ENCODE measurements at regions not wholly inside any gene's neighbourhood (a gene's known extent, or its start where the extent isn't known, plus 50 kb on each side); places are given as distances from the start of the nearest gene placed in this dataset.

DNA sequence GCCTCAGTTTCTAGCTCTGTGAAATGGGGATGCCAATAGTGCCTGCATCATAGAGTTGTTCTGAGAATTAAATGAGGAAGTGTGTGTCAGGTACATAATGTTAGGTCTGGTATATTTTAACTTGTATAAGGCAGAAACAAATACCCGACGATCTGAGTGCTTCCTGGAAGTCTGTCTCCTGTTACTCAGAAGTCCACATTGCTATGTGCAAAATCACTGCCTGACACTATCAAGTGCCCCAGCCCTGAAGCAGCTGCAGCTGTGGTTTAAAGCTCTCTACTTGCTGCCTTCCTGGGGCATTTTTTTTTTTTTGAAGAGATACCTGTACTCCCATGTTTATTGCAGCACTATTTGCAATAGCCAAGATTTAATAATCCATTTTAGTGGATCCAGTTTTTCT, 125.3 kb downstream of the SLC4A3 start:
- Histone ChIP-seq H3K27me3 (no peaks in the 10 kb centered on the region), H3K4me1 (no peaks in the 10 kb centered on the region), H3K4me3 (no peak overlapping the region), H3K9me3 (no peaks in the 10 kb centered on the region), H3K27ac (no peak overlapping the region), H3K36me3 (no peaks in the 10 kb centered on the region)
- intact Hi-C loops (cut with DNase I; ENCODE audit: low total_unique reads), result no loop called here
- DNase-seq (ENCODE audit: low spot score in 2 of 2), result no peak
- TF ChIP-seq POLR2A (IDR thresholded peaks at IDR 0.05) (no peak), POLR2AphosphoS5 (IDR thresholded peaks at IDR 0.05) (no peak)
- TF ChIP-seq, protein P1, sequence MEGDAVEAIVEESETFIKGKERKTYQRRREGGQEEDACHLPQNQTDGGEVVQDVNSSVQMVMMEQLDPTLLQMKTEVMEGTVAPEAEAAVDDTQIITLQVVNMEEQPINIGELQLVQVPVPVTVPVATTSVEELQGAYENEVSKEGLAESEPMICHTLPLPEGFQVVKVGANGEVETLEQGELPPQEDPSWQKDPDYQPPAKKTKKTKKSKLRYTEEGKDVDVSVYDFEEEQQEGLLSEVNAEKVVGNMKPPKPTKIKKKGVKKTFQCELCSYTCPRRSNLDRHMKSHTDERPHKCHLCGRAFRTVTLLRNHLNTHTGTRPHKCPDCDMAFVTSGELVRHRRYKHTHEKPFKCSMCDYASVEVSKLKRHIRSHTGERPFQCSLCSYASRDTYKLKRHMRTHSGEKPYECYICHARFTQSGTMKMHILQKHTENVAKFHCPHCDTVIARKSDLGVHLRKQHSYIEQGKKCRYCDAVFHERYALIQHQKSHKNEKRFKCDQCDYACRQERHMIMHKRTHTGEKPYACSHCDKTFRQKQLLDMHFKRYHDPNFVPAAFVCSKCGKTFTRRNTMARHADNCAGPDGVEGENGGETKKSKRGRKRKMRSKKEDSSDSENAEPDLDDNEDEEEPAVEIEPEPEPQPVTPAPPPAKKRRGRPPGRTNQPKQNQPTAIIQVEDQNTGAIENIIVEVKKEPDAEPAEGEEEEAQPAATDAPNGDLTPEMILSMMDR (IDR thresholded peaks at IDR 0.05), result no peak

DNA sequence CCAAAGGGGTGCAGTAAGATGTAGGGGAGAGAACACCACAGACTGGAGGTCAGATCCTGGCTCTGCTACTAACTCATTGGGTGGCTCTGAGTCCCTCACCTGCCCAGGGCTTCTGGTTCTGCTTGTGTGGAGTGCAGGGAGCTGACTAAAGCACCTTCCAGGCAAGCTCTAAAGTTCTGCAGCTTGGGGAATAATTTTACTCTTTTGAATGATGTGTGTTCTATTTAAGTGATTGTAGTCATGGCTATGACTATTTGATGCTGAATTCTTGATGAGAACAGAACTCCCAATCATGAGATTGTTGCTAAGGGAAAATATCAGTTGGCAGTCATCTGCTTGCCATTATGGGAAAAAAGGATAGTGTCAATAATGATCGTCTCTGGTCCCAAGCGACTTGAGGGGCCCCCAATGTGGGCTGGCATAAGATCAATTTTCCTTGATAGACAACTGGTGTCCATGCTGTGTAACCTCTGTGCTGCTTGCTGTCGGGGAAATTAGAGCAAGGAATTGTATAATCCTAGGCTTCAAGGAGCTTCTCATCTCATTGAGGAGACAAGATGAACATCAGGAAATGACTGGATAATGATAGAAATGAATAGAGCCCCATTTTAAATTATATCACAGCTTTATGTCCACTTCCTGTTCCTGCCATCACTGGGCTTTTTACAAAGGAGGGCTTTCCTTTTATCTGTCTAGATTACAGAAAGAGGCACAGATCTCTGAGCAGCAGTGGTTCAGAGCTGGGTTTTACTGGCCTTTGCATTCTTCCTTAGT, 131.7 kb downstream of the SLC4A3 start:
- H3K27me3 ChIP-seq, result no peaks in the 10 kb centered on the region
- no peaks in the 10 kb centered on the region for H3K36me3 ChIP-seq
- no peaks in the 10 kb centered on the region for H3K9me3 ChIP-seq
- no peaks in the 10 kb centered on the region for H3K4me1 ChIP-seq
- TF ChIP-seq, protein P1 (IDR thresholded peaks at IDR 0.05), result no peak
- TF ChIP-seq POLR2A (IDR thresholded peaks at IDR 0.05) (no peak), POLR2AphosphoS5 (IDR thresholded peaks at IDR 0.05) (no peak)
- no peak for DNase-seq (ENCODE audit: low spot score in 2 of 2)
- no peak overlapping the region for H3K4me3 ChIP-seq
- intact Hi-C loops (cut with DNase I; ENCODE audit: low total_unique reads), result no loop called here
- no peak overlapping the region for H3K27ac ChIP-seq

- no peak overlapping the region for H3K4me3 ChIP-seq
- no peaks in the 10 kb centered on the region for H3K36me3 ChIP-seq
- no peak for DNase-seq (ENCODE audit: low spot score in 2 of 2)
- H3K27ac ChIP-seq, result no peak overlapping the region
- H3K4me1 ChIP-seq, result no peaks in the 10 kb centered on the region
- intact Hi-C loops (cut with DNase I; ENCODE audit: low total_unique reads), result no loop called here
- no peaks in the 10 kb centered on the region for H3K9me3 ChIP-seq
- no peaks in the 10 kb centered on the region for H3K27me3 ChIP-seq
- TF ChIP-seq POLR2A (IDR thresholded peaks at IDR 0.05) (no peak), POLR2AphosphoS5 (IDR thresholded peaks at IDR 0.05) (no peak)
- TF ChIP-seq, protein P1 (IDR thresholded peaks at IDR 0.05), result no peak
Observed at GRCh38 chr2:219759801-219760200, 132.4 kb downstream of the SLC4A3 start.

DNA sequence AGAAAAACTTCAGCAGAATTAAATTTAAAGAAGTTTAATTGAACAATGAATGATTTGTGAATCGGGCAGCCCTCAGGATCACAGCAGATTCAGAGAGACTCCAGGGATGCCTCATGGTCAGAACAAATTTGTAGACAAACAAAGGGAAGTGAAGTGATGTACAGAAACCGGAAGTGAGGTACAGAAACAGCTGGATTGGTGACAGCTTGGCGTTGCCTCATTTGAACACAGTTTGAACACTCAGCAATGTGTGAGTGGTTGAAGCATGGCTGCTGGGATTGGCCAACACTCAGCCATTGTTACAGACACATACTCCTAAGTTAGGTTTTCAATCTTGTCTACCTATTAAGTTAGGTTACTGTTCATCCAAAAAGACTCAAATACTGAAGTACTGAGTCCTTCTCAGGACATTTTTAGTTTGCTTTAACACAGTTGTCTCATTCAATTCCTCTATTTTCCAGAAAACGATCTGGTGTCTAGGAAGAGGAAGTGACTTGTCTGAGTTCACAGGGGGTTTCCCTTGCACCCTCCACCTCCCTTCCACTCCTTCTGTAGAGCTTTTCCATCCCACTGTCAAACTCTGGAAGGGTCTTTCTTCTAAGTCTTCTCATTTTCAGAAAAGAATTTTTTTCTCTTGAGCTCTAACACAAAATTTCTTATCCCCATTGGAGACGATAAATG, 137.9 kb downstream of the SLC4A3 start:
- Histone ChIP-seq H3K9me3 (no peaks in the 10 kb centered on the region), H3K27me3 (no peaks in the 10 kb centered on the region), H3K36me3 (no peaks in the 10 kb centered on the region), H3K4me3 (no peak overlapping the region), H3K4me1 (no peaks in the 10 kb centered on the region), H3K27ac (no peak overlapping the region)
- intact Hi-C loops (cut with DNase I; ENCODE audit: low total_unique reads), result no loop called here
- no peak for DNase-seq (ENCODE audit: low spot score in 2 of 2)
- TF ChIP-seq, protein P1 (IDR thresholded peaks at IDR 0.05), result no peak
- TF ChIP-seq POLR2AphosphoS5 (IDR thresholded peaks at IDR 0.05) (no peak), POLR2A (IDR thresholded peaks at IDR 0.05) (no peak)

DNA sequence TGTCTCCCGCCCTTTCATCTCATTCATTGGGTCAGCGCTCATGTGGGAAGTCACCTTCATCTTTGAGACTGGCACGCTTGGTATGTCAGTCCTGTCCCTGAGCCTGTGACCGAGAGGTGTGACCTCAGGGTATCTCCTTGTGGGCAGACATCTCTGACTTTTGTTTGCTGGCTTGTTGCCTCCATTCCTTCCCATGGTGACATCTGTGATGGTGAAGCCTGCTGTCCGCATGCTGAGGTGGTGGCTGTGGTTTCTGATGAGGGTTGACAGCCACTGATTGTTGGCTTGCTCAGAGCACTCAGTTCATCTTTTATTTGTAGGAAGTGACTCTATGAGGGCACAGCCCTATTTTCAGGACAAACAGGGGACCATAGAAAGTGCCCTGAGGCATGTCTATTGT, 139.2 kb downstream of the SLC4A3 start:
- Histone ChIP-seq H3K27ac (no peak overlapping the region), H3K36me3 (no peaks in the 10 kb centered on the region), H3K27me3 (no peaks in the 10 kb centered on the region), H3K4me3 (no peak overlapping the region), H3K9me3 (no peaks in the 10 kb centered on the region), H3K4me1 (no peaks in the 10 kb centered on the region)
- intact Hi-C loops (cut with DNase I; ENCODE audit: low total_unique reads), result no loop called here
- no peak for DNase-seq (ENCODE audit: low spot score in 2 of 2)
- TF ChIP-seq POLR2AphosphoS5 (IDR thresholded peaks at IDR 0.05) (no peak), POLR2A (IDR thresholded peaks at IDR 0.05) (no peak)
- TF ChIP-seq, protein P1 (IDR thresholded peaks at IDR 0.05), result no peak

Data from breast epithelium (tissue), 4 donors.